NT2/D1 (cell line): ENCODE measurements at regions not wholly inside any gene's neighbourhood (a gene's known extent, or its start where the extent isn't known, plus 50 kb on each side); places are given as distances from the start of the nearest gene placed in this dataset.

Source experiments
- DNase-seq: peaks from one replicate; pipeline ENCODE4 v3.0.0-alpha.2; 2011; ENCODE audit warnings: low read depth, low spot score
- H3K27me3 ChIP-seq: 2 replicates; pipeline ENCODE4 v1.6.0; 2011; ENCODE audit warnings: mild to moderate bottlenecking; ENCODE audit not compliant: insufficient read length, insufficient read depth
- H3K36me3 ChIP-seq: 2 replicates; pipeline ENCODE4 v1.6.1; 2011; ENCODE audit warnings: mild to moderate bottlenecking, low read length, mixed read lengths; ENCODE audit not compliant: insufficient read depth, insufficient read length
- H3K4me1 ChIP-seq: 2 replicates; pipeline ENCODE4 v1.5.1; 2011; ENCODE audit not compliant: insufficient read depth, insufficient read length
- H3K4me3 ChIP-seq: 2 replicates; pipeline ENCODE4 v1.5.1; 2011; ENCODE audit warnings: low read depth; ENCODE audit not compliant: insufficient read length
- H3K9ac ChIP-seq: 2 replicates; pipeline ENCODE4 v1.6.0; 2011; ENCODE audit warnings: low read depth; ENCODE audit not compliant: insufficient read length
- H3K9me3 ChIP-seq: 2 replicates; pipeline ENCODE4 v1.5.1; 2011; ENCODE audit warnings: mild to moderate bottlenecking, low read length; ENCODE audit not compliant: insufficient read depth
- SUZ12 ChIP-seq: IDR thresholded peaks from 2 replicates; pipeline ENCODE4 v1.6.1; 2011; ENCODE audit not compliant: insufficient read length, insufficient read depth; ENCODE audit errors: extremely low read depth
- YY1 ChIP-seq: IDR thresholded peaks from 2 replicates; pipeline ENCODE4 v1.6.1; 2011; ENCODE audit not compliant: insufficient read length, insufficient read depth
- ZNF274 ChIP-seq: IDR thresholded peaks from 2 replicates; pipeline ENCODE4 v1.6.1; 2011; ENCODE audit warnings: mild to moderate bottlenecking, low read depth, low read length

DNA sequence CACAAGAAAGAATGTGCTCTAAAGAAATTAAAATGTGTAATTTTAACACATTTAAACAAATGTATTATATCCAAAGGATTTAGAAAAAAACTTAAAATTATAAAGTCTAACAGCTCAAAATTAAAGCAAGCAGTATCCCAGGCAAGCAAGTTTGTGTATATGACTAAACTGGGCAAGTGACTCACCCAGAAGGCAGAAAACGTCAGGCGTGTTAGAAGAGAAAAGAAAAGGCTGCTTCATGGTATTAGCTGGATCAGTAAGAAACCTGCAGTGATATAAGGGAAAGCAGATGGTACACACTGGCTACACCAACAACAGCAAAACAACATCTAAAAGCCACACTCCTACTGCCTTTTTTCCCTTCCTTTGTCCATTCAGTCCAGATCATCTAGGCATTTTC, 250.6 kb upstream of the NDST3 start:
- Histone ChIP-seq H3K36me3 (no peaks in the 10 kb centered on the region), H3K9me3 (no peaks in the 10 kb centered on the region), H3K4me3 (no peak overlapping the region), H3K4me1 (no peaks in the 10 kb centered on the region), H3K9ac (no peak overlapping the region), H3K27me3 (no peaks in the 10 kb centered on the region)
- no peak for DNase-seq
- TF ChIP-seq YY1 (no peak), ZNF274 (no peak), SUZ12 (no peak)

- H3K4me1 ChIP-seq: no peaks in the 10 kb centered on the region
- no peak for DNase-seq
- TF ChIP-seq YY1 (no peak), ZNF274 (no peak), SUZ12 (no peak)
- H3K9ac ChIP-seq: no peak overlapping the region
- H3K9me3 ChIP-seq: no peaks in the 10 kb centered on the region
- no peaks in the 10 kb centered on the region for H3K36me3 ChIP-seq
- H3K4me3 ChIP-seq: no peak overlapping the region
- no peaks in the 10 kb centered on the region for H3K27me3 ChIP-seq
These were observed 250.0 kb upstream of the NDST3 start for GRCh38 chr4:117784266-117784665.

DNA sequence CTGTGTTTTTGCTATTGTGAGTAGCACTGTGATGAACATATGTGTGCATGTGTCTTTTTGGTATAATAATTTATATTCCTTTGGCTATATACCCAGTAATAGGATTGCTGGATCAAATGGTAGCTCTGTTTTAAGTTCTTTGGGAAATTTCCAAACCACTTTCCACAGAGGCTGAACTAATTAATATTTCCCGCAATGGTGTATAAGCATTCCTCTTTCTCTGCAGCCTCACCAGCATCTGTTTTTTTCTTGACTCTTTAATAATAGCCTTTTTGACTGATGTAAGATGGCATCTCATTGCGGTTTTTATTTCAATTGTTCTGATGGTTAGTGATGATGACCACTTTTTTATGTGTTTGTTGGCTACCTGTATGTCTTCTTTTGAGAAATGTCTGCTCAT, 247.7 kb upstream of the NDST3 start:
- DNase-seq: no peak

GRCh38 chr4:117793845-117794480, 240.3 kb upstream of the NDST3 start:
- Histone ChIP-seq H3K9ac (no peak overlapping the region), H3K9me3 (no peaks in the 10 kb centered on the region), H3K36me3 (no peaks in the 10 kb centered on the region), H3K27me3 (no peaks in the 10 kb centered on the region), H3K4me1 (no peaks in the 10 kb centered on the region), H3K4me3 (no peak overlapping the region)
- no peak for TF ChIP-seq SUZ12
- no peak for TF ChIP-seq YY1
- TF ChIP-seq ZNF274: no peak
- DNase-seq: no peak

More for the DNA sequence above, 247.7 kb upstream of the NDST3 start:
- H3K9ac ChIP-seq: no peak overlapping the region
- no peaks in the 10 kb centered on the region for H3K36me3 ChIP-seq
- no peaks in the 10 kb centered on the region for H3K9me3 ChIP-seq
- no peak overlapping the region for H3K4me3 ChIP-seq
- no peaks in the 10 kb centered on the region for H3K27me3 ChIP-seq
- TF ChIP-seq YY1 (no peak), ZNF274 (no peak), SUZ12 (no peak)
- H3K4me1 ChIP-seq: no peaks in the 10 kb centered on the region

GRCh38 chr4:117796677-117797076, 237.6 kb upstream of the NDST3 start:
- no peaks in the 10 kb centered on the region for H3K9me3 ChIP-seq
- no peaks in the 10 kb centered on the region for H3K4me1 ChIP-seq
- H3K27me3 ChIP-seq: no peaks in the 10 kb centered on the region
- no peak overlapping the region for H3K9ac ChIP-seq
- no peak for DNase-seq
- no peaks in the 10 kb centered on the region for H3K36me3 ChIP-seq
- TF ChIP-seq ZNF274: no peak
- no peak for TF ChIP-seq YY1
- no peak for TF ChIP-seq SUZ12
- no peak overlapping the region for H3K4me3 ChIP-seq

- H3K9ac ChIP-seq: no peak overlapping the region
- no peak overlapping the region for H3K4me3 ChIP-seq
- TF ChIP-seq ZNF274: no peak
- no peak for TF ChIP-seq YY1
- no peak for TF ChIP-seq SUZ12
- no peaks in the 10 kb centered on the region for H3K36me3 ChIP-seq
- no peaks in the 10 kb centered on the region for H3K27me3 ChIP-seq
- no peaks in the 10 kb centered on the region for H3K4me1 ChIP-seq
- H3K9me3 ChIP-seq: no peaks in the 10 kb centered on the region
- no peak for DNase-seq
These were observed 233.7 kb upstream of the NDST3 start for GRCh38 chr4:117800636-117801035.

DNA sequence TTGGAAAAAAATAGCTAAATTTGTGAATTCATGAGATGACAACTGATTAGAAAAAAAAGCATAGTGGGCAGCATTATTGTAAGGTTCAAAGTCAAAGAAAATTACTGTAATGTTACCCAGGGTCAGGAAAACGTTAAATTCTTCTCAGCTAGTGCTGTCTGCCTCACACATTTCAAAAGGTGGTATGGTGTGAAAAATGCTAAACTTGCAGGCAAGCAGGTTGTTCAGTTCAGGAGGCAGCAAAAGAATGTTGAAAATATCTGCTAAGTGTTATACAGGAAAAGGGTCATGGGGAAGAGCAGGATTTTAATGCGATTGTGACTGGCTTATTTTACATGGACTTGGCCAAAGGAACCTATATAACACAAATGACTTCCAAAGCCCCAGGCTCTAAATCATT, 232.5 kb upstream of the NDST3 start:
- Histone ChIP-seq H3K4me3 (no peak overlapping the region), H3K36me3 (no peaks in the 10 kb centered on the region), H3K9me3 (no peaks in the 10 kb centered on the region), H3K27me3 (no peaks in the 10 kb centered on the region), H3K4me1 (no peaks in the 10 kb centered on the region), H3K9ac (no peak overlapping the region)
- TF ChIP-seq ZNF274 (no peak), SUZ12 (no peak), YY1 (no peak)
- no peak for DNase-seq

- H3K4me1 ChIP-seq: no peaks in the 10 kb centered on the region
- H3K9ac ChIP-seq: no peak overlapping the region
- H3K36me3 ChIP-seq: no peaks in the 10 kb centered on the region
- no peak overlapping the region for H3K4me3 ChIP-seq
- no peaks in the 10 kb centered on the region for H3K27me3 ChIP-seq
- no peak for DNase-seq
- no peaks in the 10 kb centered on the region for H3K9me3 ChIP-seq
- no peak for TF ChIP-seq SUZ12
- no peak for TF ChIP-seq ZNF274
- no peak for TF ChIP-seq YY1
These were observed 222.6 kb upstream of the NDST3 start for GRCh38 chr4:117811731-117812130.
